ENCODE measurements at regions not wholly inside any gene's neighbourhood (a gene's known extent, or its start where the extent isn't known, plus 50 kb on each side); places are given as distances from the start of the nearest gene placed in this dataset.

GRCh38 chr7:153386556-153386955, 627.0 kb downstream of the ACTR3B start:
- DNase-seq (ENCODE audit: low spot score) = no peak

GRCh38 chr7:153388611-153389010, 629.1 kb downstream of the ACTR3B start:
- DNase-seq (ENCODE audit: low spot score) = no peak

- DNase-seq (ENCODE audit: low spot score) = no peak
These were observed 629.7 kb downstream of the ACTR3B start for GRCh38 chr7:153389261-153389660.

GRCh38 chr7:153390955-153391354, 631.4 kb downstream of the ACTR3B start:
- DNase-seq (ENCODE audit: low spot score) = no peak

DNA sequence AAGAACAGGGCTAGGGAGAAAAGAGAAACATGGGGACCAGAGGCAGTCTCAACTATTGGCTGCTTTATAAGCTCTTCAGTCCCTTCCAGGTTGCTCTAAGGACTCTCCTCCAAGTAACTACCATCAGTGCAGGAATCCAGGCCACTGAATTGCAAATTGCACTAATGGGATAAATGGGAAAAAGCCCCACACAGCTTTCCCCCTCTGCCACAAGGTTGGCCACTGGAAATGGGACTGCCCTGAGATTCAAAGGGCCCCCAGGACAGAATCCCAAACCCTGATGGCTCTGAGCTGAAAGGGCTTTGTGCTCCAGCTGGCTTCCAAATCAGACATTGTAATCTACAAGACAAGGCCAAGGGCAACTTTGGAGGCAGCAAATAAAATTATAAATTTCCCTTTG, 633.2 kb downstream of the ACTR3B start:
- DNase-seq (ENCODE audit: low spot score) = no peak

GRCh38 chr7:153393666-153394065, 634.1 kb downstream of the ACTR3B start:
- DNase-seq (ENCODE audit: low spot score) = no peak

DNA sequence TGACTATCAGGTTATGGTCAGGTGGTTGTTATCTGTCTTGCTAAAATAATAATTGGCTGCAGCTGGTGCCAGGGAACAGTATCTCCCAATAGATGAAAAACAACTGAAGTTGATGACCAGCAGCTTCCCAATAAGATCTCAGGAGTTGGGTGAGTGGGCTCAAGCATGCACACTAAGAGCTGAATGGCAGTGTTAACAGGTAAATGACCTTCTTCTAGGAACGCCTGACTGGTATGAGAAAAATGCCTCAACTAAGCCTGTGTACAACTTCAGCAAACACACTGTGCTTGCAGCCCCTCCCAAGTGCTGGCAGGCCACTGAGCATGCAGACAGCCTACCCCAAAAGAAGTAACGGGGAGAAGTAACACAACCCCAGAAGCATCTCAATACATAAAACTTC, 636.9 kb downstream of the ACTR3B start:
- no peak for DNase-seq (ENCODE audit: low spot score)

GRCh38 chr7:153397459-153397858, 637.9 kb downstream of the ACTR3B start:
- DNase-seq (ENCODE audit: low spot score) = no peak

DNA sequence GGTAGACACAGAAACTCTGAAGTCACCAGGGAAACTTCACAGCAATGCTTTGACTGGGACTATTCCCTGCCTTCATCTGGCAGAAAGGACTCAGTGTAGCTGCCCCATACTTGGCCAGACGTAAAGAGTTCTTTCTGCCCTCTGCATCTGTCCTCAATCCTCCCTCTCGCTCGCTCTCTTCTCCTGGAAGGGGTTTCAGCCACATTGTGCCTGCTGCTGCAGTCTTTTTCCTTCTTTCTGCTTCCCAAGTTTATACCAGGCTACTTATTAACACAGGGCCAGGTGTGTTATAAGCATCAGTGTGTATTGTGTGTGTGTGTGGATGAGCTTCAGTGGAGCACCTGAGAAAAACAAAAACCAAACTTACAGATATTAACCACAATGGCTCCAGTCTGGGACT, 638.4 kb downstream of the ACTR3B start:
- no peak for DNase-seq (ENCODE audit: low spot score)

- no peak for DNase-seq (ENCODE audit: low spot score)
These were observed 638.8 kb downstream of the ACTR3B start for GRCh38 chr7:153398370-153398769.

DNA sequence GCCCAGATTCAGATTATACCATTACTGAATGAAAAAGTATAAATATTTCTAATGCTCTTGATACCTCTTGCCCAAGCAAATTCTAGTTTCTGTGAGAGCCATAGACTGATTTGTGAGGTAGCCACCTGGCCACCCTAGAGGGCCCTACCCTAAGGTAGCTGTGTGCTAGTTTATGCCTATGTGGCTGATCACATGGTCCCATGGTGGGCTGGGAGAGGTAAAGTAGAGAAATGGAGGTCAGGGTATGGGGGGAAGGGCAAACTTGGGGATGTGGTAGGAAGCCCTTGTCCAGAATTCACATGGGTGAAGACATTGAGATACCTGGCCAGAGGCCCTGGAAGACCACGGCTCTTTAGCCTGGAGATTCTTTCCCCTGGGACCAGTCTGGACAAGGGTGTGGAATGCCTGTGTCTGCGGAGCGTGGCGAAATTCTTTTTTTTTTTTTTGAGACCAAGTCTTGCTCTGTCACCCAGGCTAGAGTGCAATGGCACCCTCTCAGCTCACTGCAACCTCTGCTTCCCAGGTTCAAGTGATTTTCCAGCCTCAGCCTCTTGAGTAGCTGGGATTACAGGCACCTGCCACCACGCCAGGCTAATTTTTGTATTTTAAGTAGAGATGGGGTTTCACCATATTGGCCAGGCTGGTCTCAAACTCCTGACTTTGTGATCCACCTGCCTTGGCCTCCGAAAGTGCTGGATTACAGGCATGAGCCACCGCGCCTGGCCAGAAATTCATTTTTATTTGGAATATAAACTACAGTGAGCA, 639.4 kb downstream of the ACTR3B start:
- DNase-seq (ENCODE audit: low spot score) = no peak

GRCh38 chr7:153399554-153399940, 640.0 kb downstream of the ACTR3B start:
- no peak for DNase-seq (ENCODE audit: low spot score)

DNA sequence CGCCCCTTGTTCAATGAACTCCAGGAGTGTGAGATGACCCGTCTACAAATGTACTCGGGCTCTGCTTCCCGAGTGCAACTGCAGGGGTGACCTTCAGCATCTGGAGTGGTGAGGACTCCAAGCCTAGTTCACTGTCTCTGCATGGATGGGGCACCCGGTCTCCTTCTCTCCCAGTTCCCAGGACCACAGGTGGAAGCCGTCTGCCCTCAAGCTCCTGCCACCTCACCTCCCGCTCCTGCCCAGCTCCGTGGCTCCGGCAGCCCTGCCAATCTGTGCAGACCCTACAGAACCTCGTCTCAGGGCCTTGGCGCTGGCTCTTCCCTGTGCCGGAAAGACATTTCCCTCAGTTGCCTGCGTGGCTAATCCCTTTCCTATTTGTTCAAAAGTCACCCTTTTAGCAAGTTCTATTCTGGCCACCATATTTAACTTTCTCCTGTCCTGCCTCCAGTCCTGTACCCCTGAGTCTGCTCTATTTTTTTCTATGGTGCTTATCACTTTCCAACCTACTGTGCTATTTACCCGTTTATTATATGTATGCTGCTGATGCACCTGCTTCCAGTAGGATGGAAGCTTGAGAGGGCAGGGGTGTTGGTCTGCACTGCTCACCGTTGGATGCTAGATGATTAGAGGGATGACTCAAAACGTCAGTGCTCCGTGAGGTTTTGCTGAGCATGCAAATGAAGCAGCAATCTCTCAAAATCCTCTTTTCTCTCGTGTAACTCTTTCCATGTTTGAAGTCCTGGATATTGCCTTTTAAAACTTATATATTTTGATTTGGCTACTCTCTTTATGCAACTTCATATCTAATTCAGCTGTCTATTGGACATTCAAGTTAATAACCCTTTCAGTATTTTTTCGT, 641.4 kb downstream of the ACTR3B start:
- no peak for DNase-seq (ENCODE audit: low spot score)

GRCh38 chr7:153401795-153402720, 642.5 kb downstream of the ACTR3B start:
- no peak for DNase-seq (ENCODE audit: low spot score)

DNA sequence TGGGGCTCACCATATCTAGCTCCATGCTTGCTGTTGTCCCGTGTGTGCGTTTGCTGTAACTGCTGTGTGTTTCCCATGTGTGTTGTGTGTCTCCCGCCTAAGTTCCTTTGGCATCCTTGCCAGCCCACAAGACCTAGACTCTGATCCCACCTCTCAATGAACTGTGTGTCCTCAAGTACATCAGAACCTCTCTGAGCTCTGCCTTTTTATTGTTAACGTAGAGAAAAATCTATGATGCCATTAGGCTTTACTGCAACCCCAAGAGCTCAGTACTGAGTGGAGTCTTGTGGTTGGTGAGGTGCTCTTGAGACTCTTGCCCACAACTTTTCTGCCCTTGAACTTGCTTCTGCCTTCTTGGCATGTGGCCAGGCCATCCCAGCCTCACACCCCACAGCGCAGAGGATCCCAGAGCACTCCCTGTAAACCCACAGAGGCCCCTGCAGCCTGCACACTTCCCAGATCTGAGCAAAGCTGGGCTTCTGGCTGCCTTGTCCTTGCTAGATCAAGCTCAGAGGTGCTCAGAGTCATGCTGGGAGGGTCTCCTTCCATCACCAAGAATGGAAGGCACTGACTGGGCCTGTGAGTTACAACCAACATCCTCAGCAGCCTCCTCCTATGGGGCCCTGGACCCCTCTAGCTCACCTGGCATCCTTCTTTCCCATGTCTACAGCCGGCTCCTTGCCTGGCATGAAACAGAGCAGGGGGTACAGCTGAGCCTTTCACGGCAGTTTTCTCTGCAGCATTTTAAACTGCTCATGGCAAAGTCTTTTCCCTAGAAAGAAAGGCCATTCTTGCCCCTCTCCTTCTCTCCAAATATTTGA, 643.4 kb downstream of the ACTR3B start:
- no peak for DNase-seq (ENCODE audit: low spot score)

DNA sequence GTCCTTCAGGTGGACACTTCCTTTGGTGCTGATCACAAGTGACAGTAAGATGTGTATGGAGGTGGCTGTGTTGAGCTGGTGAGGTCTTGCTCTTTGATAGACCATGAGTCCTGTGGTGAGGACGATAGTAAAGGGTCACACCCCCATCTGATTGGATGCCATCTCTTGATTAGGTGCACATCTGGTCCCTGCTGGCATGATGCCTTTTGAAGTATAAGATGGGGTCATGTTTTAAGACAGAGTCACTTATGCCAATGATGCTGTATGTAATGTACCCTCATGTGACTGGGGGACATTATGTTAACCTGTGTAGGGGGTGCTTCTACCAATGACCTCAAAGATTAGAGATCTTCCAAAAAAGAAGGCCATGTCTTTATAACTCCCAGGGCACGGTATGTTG, 644.6 kb downstream of the ACTR3B start:
- DNase-seq (ENCODE audit: low spot score) = no peak

GRCh38 chr7:153404781-153405279, 645.3 kb downstream of the ACTR3B start:
- DNase-seq (ENCODE audit: low spot score) = no peak

- DNase-seq (ENCODE audit: low spot score) = no peak
These were observed 646.3 kb upstream of the DPP6 start for GRCh38 chr7:153405704-153406485.

DNA sequence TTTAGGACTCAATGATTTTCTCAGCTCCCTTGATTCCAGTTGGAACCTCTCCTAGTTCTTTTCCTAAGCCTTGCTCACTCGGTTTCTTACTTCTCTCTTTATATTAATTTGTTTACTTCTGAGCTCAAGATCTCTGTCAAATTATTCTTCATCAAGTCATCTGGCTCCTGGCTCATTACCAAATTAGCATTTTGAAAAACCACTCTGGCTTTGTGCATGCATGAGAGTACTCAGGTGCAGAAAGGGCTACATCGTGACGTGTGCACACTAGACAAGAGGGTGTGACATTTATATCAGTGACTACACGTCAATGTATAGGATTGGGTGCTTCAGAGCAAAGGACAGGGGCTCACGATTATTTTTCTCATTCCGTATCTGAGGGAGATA, 645.7 kb upstream of the DPP6 start:
- DNase-seq (ENCODE audit: low spot score) = no peak

- no peak for DNase-seq (ENCODE audit: low spot score)
These were observed 644.7 kb upstream of the DPP6 start for GRCh38 chr7:153407291-153408046.
